ENCODE measurements at regions not wholly inside any gene's neighbourhood (a gene's known extent, or its start where the extent isn't known, plus 50 kb on each side); places are given as distances from the start of the nearest gene placed in this dataset.

DNA sequence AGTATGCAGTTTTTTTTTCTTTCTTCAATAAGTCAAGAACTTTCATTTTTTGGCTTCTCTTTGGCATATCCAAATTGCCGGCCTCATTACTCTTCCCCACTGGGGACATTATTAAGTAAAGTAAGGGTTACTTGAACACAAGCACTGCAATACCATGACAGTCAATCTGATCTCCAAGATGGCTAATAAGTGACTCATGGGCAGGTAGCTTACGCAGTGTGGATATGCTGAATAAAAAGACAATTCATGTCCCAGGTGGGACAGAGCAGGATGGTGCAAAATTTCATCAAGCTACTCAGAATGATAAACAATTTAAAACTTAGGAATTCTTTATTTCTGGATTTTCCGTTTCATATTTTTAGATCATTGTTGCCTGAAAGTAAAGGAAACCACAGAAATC lies 671.8 kb downstream of the ACTL7B start:
- CTCF ChIA-PET = no interaction called here
- Mint-ChIP-seq H3K27me3 (no peaks in the 10 kb centered on the region), H3K4me1 (no peaks in the 10 kb centered on the region), H3K27ac (no peak overlapping the region), H3K36me3 (no peaks in the 10 kb centered on the region), H3K9me3 (peaks cover 0 to 18% (median 3%) of the 10 kb centered on the region in 3 donors), H3K4me3 (no peak overlapping the region)
- Histone ChIP-seq H3K36me3 (ENCODE audit: control insufficient read depth in 2 of 2, extremely low read depth in 1 of 2, insufficient read depth in 1 of 2, low read length in 1 of 2) (no peaks in the 10 kb centered on the region), H3K27ac (ENCODE audit: low read length) (no peak overlapping the region), H3K4me1 (ENCODE audit: control insufficient read depth in 1 of 2, extremely low read depth in 1 of 2, insufficient read depth in 2 of 2, low read length in 2 of 2) (no peaks in the 10 kb centered on the region), H3K27me3 (replicated peaks in 1 of 2; ENCODE audit: control insufficient read depth in 2 of 2, extremely low read depth in 1 of 2, insufficient read depth in 2 of 2, low read length in 1 of 2) (no peaks in the 10 kb centered on the region), H3K9me3 (no peaks in the 10 kb centered on the region), H3K4me3 (ENCODE audit: control insufficient read depth in 1 of 2, extremely low read depth in 1 of 2, low read length in 1 of 2) (no peak overlapping the region)
- no CpG with 5 or more reads among the region's 3 CpGs for WGBS (ENCODE audit: insufficient coverage)
- POLR2A ChIA-PET = no interaction called here
- no peak for ATAC-seq (replicated peaks in 1 of 4)
- DNase-seq = no peak

DNA sequence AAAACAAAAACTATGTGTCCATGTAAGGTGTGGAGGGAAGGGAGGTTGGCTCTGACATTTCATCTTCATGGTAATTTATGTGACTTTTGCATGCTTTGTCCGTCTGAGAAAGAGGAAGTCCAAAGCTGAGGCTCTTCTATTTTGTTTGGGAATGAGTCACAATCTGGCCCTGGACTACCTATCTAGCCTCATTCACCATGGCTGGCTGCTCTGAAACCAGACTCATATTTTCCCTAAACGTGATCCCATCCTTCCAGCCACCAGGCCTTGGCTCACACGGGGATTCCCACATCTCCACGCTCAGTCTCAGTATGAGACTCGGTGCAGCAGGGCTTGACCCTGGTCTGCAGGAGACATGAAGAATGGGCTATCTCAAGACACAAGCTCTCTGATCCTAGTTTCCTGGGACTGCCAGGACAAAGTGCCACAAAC lies 672.8 kb downstream of the ACTL7B start:
- DNase-seq = no peak
- H3K4me1 Mint-ChIP-seq = no peaks in the 10 kb centered on the region
- H3K27ac Mint-ChIP-seq = no peak overlapping the region
- no peaks in the 10 kb centered on the region for H3K9me3 ChIP-seq
- H3K27me3 Mint-ChIP-seq = no peaks in the 10 kb centered on the region
- H3K36me3 ChIP-seq (ENCODE audit: control insufficient read depth in 2 of 2, extremely low read depth in 1 of 2, insufficient read depth in 1 of 2, low read length in 1 of 2) = no peaks in the 10 kb centered on the region
- H3K4me3 Mint-ChIP-seq = no peak overlapping the region
- no peaks in the 10 kb centered on the region for H3K4me1 ChIP-seq (ENCODE audit: control insufficient read depth in 1 of 2, extremely low read depth in 1 of 2, insufficient read depth in 2 of 2, low read length in 2 of 2)
- no peaks in the 10 kb centered on the region for H3K27me3 ChIP-seq (replicated peaks in 1 of 2; ENCODE audit: control insufficient read depth in 2 of 2, extremely low read depth in 1 of 2, insufficient read depth in 2 of 2, low read length in 1 of 2)
- no peak overlapping the region for H3K4me3 ChIP-seq (ENCODE audit: control insufficient read depth in 1 of 2, extremely low read depth in 1 of 2, low read length in 1 of 2)
- ATAC-seq (replicated peaks in 1 of 4) = no peak
- POLR2A ChIA-PET = no interaction called here
- H3K9me3 Mint-ChIP-seq = peaks cover 0 to 18% (median 0%) of the 10 kb centered on the region in 3 donors
- no peak overlapping the region for H3K27ac ChIP-seq (ENCODE audit: low read length)
- CTCF ChIA-PET = interaction anchor here in 1 of 2 donors (0.5 kb wide), 1 partner anchor 48 kb away, joined by 6 read pairs; no protein-coding TSS in a partner anchor
- H3K36me3 Mint-ChIP-seq = no peaks in the 10 kb centered on the region
- WGBS (ENCODE audit: insufficient coverage) = 71% methylated on average over 4 of the region's 5 CpGs

DNA sequence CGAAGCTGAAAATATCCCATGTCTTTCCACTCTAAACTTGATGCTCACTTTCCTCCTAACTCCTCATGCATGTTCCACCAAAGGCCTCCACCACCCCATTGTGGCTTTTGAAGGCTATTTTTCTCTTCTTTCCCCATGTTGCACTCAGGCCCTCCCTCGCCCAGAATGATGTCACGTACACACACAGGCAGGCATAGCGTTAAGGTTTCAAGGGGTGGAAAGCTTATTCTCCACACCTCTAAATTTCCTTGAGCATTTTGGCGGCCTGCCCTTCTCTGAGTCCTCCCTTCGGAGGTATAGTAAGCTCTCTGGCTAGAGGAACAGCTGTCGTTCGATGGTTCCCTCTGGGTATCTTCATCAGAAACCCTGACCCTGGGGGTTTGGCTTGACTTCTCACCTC lies 673.5 kb downstream of the ACTL7B start:
- ChIA-PET CTCF (no interaction called here), POLR2A (no interaction called here)
- no peak overlapping the region for H3K27ac ChIP-seq (ENCODE audit: low read length)
- peaks cover 0 to 18% (median 0%) of the 10 kb centered on the region in 3 donors for H3K9me3 Mint-ChIP-seq
- no peak overlapping the region for H3K27ac Mint-ChIP-seq
- H3K4me3 ChIP-seq (ENCODE audit: control insufficient read depth in 1 of 2, extremely low read depth in 1 of 2, low read length in 1 of 2) = no peak overlapping the region
- no peak for ATAC-seq (replicated peaks in 1 of 4)
- no peaks in the 10 kb centered on the region for H3K27me3 ChIP-seq (replicated peaks in 1 of 2; ENCODE audit: control insufficient read depth in 2 of 2, extremely low read depth in 1 of 2, insufficient read depth in 2 of 2, low read length in 1 of 2)
- no peaks in the 10 kb centered on the region for H3K36me3 ChIP-seq (ENCODE audit: control insufficient read depth in 2 of 2, extremely low read depth in 1 of 2, insufficient read depth in 1 of 2, low read length in 1 of 2)
- H3K4me3 Mint-ChIP-seq = no peak overlapping the region
- no peaks in the 10 kb centered on the region for H3K4me1 ChIP-seq (ENCODE audit: control insufficient read depth in 1 of 2, extremely low read depth in 1 of 2, insufficient read depth in 2 of 2, low read length in 2 of 2)
- no peaks in the 10 kb centered on the region for H3K4me1 Mint-ChIP-seq
- WGBS (ENCODE audit: insufficient coverage) = 89% methylated on average over 3 of the region's 8 CpGs
- no peaks in the 10 kb centered on the region for H3K36me3 Mint-ChIP-seq
- no peaks in the 10 kb centered on the region for H3K27me3 Mint-ChIP-seq
- DNase-seq = no peak
- no peaks in the 10 kb centered on the region for H3K9me3 ChIP-seq

DNA sequence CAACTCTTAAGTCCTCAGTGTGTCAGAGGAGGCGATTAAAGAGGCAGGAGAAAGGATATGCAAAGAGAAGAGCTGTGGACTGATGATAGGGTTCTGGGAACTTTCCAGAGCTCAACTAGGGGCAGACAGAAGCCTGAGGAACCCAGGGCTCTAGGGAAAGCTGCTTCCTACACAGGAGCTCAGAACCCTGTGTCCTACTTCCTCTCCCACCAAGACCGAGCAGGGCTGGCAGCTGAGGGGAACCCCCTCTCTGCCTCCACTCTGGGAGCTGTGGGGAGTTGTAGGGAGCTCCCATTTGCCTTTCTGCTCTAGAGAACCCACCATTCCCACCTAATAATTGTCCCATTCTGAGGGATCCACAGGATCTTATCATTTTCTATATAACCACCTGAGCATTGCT lies 674.3 kb downstream of the ACTL7B start:
- no CpG with 5 or more reads among the region's 2 CpGs for WGBS (ENCODE audit: insufficient coverage)
- Histone ChIP-seq H3K4me3 (ENCODE audit: control insufficient read depth in 1 of 2, extremely low read depth in 1 of 2, low read length in 1 of 2) (no peak overlapping the region), H3K9me3 (no peaks in the 10 kb centered on the region), H3K4me1 (ENCODE audit: control insufficient read depth in 1 of 2, extremely low read depth in 1 of 2, insufficient read depth in 2 of 2, low read length in 2 of 2) (no peaks in the 10 kb centered on the region), H3K27me3 (replicated peaks in 1 of 2; ENCODE audit: control insufficient read depth in 2 of 2, extremely low read depth in 1 of 2, insufficient read depth in 2 of 2, low read length in 1 of 2) (no peaks in the 10 kb centered on the region), H3K27ac (ENCODE audit: low read length) (no peak overlapping the region), H3K36me3 (ENCODE audit: control insufficient read depth in 2 of 2, extremely low read depth in 1 of 2, insufficient read depth in 1 of 2, low read length in 1 of 2) (no peaks in the 10 kb centered on the region)
- H3K9me3 Mint-ChIP-seq = peaks cover 0 to 18% (median 0%) of the 10 kb centered on the region in 3 donors
- CTCF ChIA-PET = no interaction called here
- H3K4me1 Mint-ChIP-seq = no peaks in the 10 kb centered on the region
- no peaks in the 10 kb centered on the region for H3K36me3 Mint-ChIP-seq
- ATAC-seq (replicated peaks in 1 of 4) = no peak
- no peak overlapping the region for H3K4me3 Mint-ChIP-seq
- no peak overlapping the region for H3K27ac Mint-ChIP-seq
- POLR2A ChIA-PET = no interaction called here
- no peak for DNase-seq
- H3K27me3 Mint-ChIP-seq = no peaks in the 10 kb centered on the region

DNA sequence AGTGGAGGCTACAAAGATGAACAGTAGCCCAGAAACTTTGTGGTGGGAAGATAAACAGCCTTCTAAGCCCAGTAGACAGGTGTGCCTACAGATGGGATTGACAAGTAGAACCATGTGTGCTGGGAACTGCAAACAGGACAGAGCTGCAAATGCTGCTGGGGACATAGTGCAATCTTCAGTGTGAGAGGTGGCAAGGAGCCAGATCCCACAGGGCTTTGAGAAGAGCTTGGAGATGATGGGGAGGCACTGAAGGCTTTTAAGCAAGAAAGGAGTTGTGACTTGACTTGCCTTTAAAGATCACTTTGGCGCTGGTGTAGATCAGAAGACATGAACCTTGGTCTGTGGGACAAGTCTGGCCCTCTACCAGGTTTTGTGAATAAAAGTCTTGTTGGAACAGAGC lies 675.2 kb downstream of the ACTL7B start:
- Mint-ChIP-seq H3K27me3 (no peaks in the 10 kb centered on the region), H3K36me3 (no peaks in the 10 kb centered on the region), H3K9me3 (peaks cover 3 to 19% (median 7%) of the 10 kb centered on the region in 3 donors), H3K4me1 (no peaks in the 10 kb centered on the region), H3K27ac (no peak overlapping the region), H3K4me3 (no peak overlapping the region)
- 80% methylated on average over 1 of the region's 1 CpG for WGBS (ENCODE audit: insufficient coverage)
- Histone ChIP-seq H3K4me3 (ENCODE audit: control insufficient read depth in 1 of 2, extremely low read depth in 1 of 2, low read length in 1 of 2) (no peak overlapping the region), H3K4me1 (ENCODE audit: control insufficient read depth in 1 of 2, extremely low read depth in 1 of 2, insufficient read depth in 2 of 2, low read length in 2 of 2) (no peaks in the 10 kb centered on the region), H3K27ac (ENCODE audit: low read length) (no peak overlapping the region), H3K36me3 (ENCODE audit: control insufficient read depth in 2 of 2, extremely low read depth in 1 of 2, insufficient read depth in 1 of 2, low read length in 1 of 2) (no peaks in the 10 kb centered on the region), H3K9me3 (no peaks in the 10 kb centered on the region), H3K27me3 (replicated peaks in 1 of 2; ENCODE audit: control insufficient read depth in 2 of 2, extremely low read depth in 1 of 2, insufficient read depth in 2 of 2, low read length in 1 of 2) (no peaks in the 10 kb centered on the region)
- DNase-seq = no peak
- ATAC-seq (replicated peaks in 1 of 4) = no peak
- ChIA-PET POLR2A (no interaction called here), CTCF (no interaction called here)

DNA sequence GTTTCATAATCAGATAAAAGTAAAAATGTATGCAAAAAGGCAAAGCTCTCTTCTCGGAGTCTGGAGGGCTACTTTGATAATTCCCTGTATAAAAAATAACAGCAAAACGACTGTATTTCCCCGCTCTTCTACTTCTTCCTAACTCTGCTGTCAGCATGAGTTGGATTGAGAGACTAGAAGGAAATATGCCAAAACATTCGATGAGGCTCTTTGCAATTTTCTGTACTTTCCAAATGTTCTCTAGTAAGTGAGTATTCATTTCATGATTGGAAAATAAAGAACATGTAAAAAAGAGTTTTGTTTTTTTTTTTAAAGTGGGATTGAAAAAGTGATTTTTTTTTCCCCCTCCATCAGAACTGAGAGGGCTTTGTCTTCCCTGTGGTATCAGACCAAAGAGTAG lies 677.5 kb downstream of the ACTL7B start:
- Mint-ChIP-seq H3K4me3 (no peak overlapping the region), H3K27me3 (no peaks in the 10 kb centered on the region), H3K9me3 (peaks cover 8 to 13% (median 11%) of the 10 kb centered on the region in 3 donors), H3K27ac (no peak overlapping the region), H3K36me3 (no peaks in the 10 kb centered on the region), H3K4me1 (no peaks in the 10 kb centered on the region)
- CTCF ChIA-PET = no interaction called here
- H3K27ac ChIP-seq (ENCODE audit: low read length) = no peak overlapping the region
- no peak for ATAC-seq (replicated peaks in 1 of 4)
- no peak for DNase-seq
- POLR2A ChIA-PET = no interaction called here
- H3K4me1 ChIP-seq (ENCODE audit: control insufficient read depth in 1 of 2, extremely low read depth in 1 of 2, insufficient read depth in 2 of 2, low read length in 2 of 2) = no peaks in the 10 kb centered on the region
- no CpG with 5 or more reads among the region's 4 CpGs for WGBS (ENCODE audit: insufficient coverage)
- no peak overlapping the region for H3K4me3 ChIP-seq (ENCODE audit: control insufficient read depth in 1 of 2, extremely low read depth in 1 of 2, low read length in 1 of 2)
- H3K36me3 ChIP-seq (ENCODE audit: control insufficient read depth in 2 of 2, extremely low read depth in 1 of 2, insufficient read depth in 1 of 2, low read length in 1 of 2) = no peaks in the 10 kb centered on the region
- no peaks in the 10 kb centered on the region for H3K27me3 ChIP-seq (replicated peaks in 1 of 2; ENCODE audit: control insufficient read depth in 2 of 2, extremely low read depth in 1 of 2, insufficient read depth in 2 of 2, low read length in 1 of 2)
- H3K9me3 ChIP-seq = no peaks in the 10 kb centered on the region

DNA sequence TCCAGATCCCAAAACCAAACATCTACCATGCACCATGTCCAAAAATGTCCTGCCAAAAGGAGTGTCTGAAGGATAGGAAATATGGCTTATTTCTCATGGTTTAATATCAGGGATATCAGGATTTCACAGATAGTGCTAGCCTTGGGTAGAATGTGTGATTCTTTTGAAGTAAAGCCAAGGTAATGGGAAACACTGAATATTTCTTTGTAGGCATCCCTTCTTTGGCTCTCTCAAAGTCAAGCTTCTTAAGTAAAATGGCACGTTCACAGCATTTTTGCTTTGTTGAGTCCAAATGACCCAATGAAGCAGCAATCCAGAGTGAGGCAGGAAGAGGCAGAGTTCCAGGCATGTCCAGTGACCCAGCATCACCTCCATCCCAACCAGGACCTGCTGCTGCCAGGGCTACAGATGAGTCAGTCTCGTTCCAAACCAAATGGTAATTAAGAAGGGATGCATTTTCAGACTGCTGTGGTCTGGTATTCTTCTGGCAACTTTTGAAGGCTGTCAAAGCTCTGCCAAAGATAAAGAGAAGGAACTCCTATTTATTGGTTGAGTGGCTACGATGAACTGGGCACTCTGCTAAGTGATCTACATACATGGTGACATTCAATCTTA lies 678.8 kb upstream of the KLF4 start:
- ATAC-seq (replicated peaks in 1 of 4) = no peak
- WGBS (ENCODE audit: insufficient coverage) = 60% methylated on average over 1 of the region's 3 CpGs

More for the DNA sequence above, 678.8 kb upstream of the KLF4 start:
- H3K4me3 Mint-ChIP-seq = no peak overlapping the region
- no peaks in the 10 kb centered on the region for H3K4me1 Mint-ChIP-seq
- H3K27me3 ChIP-seq (replicated peaks in 1 of 2; ENCODE audit: control insufficient read depth in 2 of 2, extremely low read depth in 1 of 2, insufficient read depth in 2 of 2, low read length in 1 of 2) = no peaks in the 10 kb centered on the region
- POLR2A ChIA-PET = no interaction called here
- H3K27me3 Mint-ChIP-seq = peaks cover 0 to 4% of the 10 kb centered on the region in 2 donors
- no peaks in the 10 kb centered on the region for H3K4me1 ChIP-seq (ENCODE audit: control insufficient read depth in 1 of 2, extremely low read depth in 1 of 2, insufficient read depth in 2 of 2, low read length in 2 of 2)
- no peaks in the 10 kb centered on the region for H3K9me3 ChIP-seq
- H3K4me3 ChIP-seq (ENCODE audit: control insufficient read depth in 1 of 2, extremely low read depth in 1 of 2, low read length in 1 of 2) = no peak overlapping the region
- no peaks in the 10 kb centered on the region for H3K36me3 Mint-ChIP-seq
- H3K27ac Mint-ChIP-seq = no peak overlapping the region
- H3K27ac ChIP-seq (ENCODE audit: low read length) = no peak overlapping the region
- no peak for DNase-seq
- H3K9me3 Mint-ChIP-seq = peaks cover 11 to 23% (median 12%) of the 10 kb centered on the region in 3 donors
- H3K36me3 ChIP-seq (ENCODE audit: control insufficient read depth in 2 of 2, extremely low read depth in 1 of 2, insufficient read depth in 1 of 2, low read length in 1 of 2) = no peaks in the 10 kb centered on the region
- CTCF ChIA-PET = no interaction called here
